Activated CD4-positive, alpha-beta T cell treated with anti-CD3 and anti-CD28 coated beads, Interleukin-2, amount 50 U/mL, for 1 hour (primary cell): ENCODE measurements at regions not wholly inside any gene's neighbourhood (a gene's known extent, or its start where the extent isn't known, plus 50 kb on each side); places are given as distances from the start of the nearest gene placed in this dataset.

Source experiments
- DNase-seq: peaks from one replicate; pipeline ENCODE4 v3.0.0-alpha.2; 2020

DNA sequence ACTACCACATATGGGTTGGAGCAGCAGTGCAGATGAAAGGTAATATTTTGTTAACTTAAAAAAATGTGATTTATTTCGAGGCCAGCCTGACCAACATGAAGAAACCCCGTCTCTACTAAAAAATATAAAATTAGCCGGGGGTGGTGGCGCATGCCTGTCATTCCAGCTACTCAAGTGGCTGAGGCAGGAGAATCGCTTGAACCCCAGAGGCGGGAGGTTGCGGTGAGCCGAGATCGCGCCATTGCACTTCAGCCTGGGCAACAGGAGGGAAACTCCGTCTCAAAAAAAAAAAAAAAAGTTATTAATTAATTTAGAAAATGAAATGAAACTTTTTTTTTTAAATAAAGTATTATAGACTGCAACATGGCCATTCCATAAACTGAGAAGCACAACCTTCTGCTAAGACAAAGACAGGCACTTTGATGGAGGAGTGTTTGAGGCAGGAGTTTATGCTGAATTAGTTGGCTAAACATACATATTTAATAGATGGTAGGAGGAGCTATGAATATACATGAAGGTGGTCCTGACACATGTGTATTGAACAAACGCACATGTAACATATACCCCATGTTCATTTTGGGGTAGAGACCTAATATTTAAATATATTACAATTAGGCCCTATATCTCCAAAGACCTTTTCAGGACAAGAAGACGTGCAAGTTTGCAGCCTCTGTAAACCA lies 1485.3 kb upstream of the MIR17HG start:
- DNase-seq: no peak

DNA sequence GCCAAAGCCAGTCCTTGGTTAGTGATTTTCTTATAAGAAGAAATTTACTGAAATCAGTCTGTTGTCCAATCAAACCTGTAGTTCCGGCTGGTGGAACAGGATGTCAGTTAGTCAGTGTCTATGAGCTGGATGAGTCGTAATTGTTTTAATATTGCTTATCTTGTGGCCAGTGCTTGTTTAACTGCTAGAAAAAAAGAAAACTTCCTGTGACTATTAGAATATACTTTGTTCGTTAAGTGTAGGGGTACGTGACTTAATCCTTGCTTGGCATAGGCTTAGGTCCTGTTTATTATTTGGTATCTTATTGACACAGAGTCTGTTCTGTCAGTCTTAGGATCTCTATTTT lies 1484.8 kb upstream of the MIR17HG start:
- no peak for DNase-seq

DNA sequence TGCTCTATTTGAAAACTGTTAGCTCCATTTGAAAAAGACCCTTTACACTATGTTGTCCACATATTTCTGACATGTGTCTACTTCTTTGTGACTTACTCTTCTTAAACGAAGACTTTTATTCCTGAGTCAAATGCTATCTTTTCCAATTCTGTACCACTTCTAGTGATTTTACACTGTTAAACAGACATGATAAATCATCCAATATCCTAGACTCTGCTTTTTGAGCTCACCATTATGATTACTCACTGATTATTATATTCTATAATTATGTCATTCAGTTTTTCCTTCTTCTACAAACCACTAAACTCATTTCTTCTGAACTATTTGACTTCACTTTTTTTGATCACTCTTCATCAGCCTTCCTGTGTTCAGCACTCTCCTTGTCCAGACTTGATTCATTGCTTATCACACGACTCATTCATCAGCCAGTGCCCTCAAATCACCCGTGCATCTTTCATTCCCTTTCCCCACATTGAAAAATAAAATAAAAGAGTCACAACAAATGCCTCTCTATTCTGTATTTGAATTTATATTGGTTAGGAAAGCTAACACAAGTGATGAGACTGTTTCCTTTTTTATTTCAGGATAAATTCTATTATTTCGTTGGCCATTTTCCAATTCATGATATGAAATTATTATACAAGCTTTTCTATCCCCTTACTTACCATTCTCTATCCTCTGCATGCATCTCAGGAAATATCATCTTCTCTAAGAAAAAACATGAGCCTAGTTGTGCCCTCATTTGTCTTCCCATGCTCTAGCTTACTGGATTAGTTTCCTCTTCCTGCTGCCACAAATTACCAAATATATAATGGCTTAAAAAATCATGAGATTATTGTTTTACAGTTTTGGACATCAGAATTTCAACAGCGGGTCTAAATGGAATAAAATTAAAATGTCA lies 1482.1 kb upstream of the MIR17HG start:
- no peak for DNase-seq

DNA sequence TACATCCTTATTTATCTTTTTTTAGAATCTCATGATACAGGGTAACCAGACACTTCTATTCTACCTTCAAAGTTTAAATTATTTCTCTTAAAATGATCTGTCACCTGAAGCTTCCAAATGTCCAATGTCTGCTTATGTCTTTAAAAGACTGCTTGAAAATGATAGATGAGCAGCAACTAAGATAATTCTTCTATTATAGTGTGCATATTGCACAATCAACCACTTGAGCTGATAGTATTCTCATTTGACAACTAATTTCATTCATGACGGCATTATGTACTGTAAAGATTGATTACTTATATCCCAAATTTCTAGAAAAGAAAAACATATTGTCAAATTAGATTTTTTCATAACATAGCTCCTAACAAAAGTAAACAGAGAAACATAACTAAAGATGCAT lies 1478.2 kb upstream of the MIR17HG start:
- DNase-seq: no peak

DNA sequence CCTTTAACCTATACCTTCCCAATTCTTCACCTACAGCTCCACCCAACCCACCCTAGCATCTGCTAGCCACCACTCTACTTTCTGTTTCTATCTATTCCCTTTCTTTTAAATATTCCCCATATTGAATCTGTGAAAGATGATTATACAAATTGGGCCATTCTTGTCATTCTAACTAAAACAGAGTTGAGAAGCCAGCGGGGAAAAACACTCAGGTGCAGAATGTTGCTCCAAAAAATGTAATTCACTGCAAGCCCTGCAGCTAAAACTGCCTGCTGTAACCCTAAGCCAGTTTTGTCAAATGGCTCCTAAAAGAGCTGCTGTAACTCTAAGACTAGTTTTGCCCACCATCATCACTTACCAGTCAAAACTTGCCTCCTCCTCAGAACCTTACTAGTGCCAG lies 1468.6 kb upstream of the MIR17HG start:
- no peak for DNase-seq

DNA sequence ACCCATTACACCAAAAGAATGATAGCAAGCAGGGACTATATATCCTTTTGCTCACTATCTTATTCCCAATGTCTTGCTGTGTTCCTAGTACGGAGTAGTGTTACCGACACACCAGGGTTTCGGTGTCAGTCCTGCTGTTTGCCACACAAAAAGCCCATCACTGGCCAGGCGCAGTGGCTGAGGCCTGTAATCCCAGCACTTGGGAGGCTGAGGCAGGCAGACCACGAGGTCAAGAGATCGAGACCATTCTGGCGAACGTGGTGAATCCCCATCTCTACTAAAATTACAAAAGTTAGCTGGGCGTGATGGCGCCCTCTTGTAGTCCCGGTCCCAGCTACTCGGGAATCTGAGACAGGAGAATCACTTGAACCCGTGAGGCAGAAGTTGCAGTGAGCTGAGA lies 1467.3 kb upstream of the MIR17HG start:
- DNase-seq: no peak

DNA sequence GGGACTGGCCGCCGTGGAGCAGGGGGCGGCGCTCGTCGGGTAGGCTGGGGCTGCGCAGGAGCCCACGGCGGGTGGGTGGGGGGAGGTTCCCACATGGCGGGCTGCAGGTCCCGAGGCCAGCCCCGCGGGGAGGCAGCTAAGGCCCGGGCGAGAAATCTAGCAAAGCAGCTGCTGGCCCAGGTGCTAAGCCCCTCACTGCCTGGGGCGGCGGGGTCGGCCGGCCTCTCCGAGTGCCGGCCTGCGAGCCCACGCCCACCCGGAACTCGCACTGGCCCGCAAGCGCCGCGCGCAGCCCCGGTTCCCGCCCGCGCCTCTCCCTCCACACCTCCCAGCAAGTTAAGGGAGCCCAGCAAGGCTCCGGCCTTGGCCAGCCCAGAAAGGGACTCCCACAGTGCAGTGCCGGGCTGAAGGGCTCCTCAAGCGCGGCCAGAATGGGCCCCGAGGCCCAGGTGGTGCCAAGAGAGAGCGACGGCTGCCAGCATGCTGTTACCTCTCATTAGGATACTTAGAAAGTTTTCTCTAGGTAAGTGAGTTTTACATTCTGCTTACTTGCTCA lies 1463.5 kb upstream of the MIR17HG start:
- DNase-seq: no peak

DNA sequence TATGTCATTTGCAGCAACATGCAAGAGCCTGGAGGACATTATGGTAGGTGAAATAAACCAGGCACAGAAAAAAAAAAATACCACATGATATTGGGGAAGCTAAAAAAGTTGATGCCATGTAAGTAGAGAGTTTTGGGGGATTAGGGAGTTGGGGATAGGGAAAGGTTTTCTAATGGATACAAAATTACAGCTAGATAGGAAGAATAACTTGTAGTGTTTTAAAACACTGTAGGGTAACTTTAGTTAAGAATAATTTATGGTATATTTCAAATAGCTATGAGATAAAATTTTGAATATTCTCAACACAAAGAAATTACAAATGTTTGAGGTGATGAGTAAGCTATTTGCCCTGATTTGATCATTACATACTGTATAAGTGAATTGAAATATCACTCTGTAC lies 1456.7 kb upstream of the MIR17HG start:
- no peak for DNase-seq

DNA sequence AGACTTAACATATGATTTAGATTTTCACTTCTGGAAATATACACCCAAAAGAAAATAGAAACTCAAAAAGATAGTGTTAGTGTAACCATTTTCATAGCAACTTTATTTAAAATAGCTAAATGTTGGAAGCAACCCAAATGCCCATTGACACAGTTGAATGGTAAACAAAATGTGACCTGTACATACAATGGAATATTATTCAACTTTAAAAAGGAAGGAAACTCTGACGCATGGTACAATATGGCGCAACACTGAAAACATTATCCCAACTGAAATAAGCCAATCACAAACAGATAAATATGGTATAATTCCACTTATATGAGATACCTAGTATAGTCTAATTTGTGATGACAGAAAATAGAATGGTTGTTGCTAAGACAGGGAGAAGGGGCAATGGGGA lies 1456.1 kb upstream of the MIR17HG start:
- DNase-seq: no peak

DNA sequence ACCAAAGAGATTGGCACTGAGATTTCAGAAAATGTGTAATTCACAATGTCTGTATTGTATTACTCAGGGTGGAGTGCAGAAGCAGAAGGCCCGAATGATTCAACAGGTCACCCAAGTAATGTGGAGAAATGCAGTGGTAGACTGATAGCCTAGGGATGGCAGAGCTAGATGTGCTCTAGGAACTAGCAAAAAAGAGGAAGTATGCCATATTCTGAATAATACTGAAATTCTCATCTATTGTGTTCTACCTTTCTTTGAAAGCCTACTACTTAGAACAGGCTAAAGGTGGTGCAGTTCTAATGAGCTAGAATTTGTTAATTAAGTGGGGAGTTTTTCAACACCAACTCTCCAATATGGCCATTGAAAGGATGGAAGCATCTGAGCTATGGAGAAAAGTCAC lies 1449.8 kb upstream of the MIR17HG start:
- DNase-seq: no peak

DNA sequence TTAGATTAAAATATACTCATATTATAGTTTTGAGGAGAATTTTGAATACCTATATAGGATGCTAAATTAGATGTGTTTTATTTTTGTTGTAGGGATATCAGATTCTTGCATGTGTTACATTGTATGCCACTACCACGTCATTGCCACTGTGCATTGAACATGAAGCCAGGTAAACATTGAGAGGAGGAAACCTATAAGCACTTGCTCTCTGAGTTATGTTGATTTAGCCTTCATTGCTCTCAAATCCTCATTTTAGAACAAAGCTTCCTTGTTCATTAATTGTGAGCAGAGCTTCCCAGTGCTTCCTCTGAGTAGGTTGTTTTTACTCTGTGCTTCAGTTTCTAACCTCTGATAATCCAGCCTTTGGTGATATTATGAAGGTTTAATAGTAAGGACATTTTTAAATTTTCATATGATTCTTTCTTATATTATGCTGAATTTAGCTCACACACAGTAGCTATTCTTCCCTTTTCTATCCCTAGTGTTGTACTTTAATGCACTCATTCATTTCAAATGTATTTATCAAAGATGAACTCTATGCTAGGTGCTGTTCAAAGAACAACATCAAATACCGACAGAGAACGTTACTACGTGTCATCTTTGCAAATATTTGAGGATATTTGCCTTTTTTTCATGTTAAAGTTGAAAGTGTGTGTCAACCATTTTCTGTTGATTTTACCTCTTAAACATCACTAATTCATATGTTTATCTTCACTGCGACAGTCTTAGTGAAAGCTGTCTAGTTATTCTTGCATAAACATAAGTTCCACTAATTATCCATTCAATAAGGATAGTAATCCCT lies 1448.0 kb upstream of the MIR17HG start:
- no peak for DNase-seq

DNA sequence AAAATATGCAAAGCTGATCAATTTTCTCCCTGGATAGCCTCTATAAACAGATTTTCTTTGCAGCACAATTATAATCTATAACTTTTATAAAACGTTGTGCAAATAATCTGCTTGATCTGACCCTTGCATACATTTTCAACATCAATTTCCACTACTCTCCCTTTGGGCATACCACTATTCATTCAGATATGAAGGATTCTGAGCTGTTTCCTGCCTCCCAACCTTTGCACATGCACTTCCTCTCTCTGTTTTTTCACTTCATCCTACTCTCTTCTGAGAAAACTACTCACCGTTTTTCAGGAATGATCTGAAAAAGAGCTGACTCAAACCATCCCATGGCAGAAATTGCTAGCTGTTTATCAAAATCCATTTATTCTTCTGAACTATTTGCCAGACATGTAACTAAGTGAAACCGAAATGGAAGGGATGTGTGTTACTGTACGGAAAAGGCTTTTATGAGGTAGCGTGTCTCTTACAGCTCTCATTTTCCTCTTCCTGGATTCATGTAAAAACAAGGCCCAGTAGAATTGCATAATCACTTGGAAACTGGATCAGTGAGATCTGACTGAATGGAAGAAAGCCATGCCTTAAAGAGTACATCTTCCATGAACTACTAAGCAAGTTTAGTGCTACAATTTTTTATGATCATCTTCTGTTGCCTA lies 1447.3 kb upstream of the MIR17HG start:
- no peak for DNase-seq

DNA sequence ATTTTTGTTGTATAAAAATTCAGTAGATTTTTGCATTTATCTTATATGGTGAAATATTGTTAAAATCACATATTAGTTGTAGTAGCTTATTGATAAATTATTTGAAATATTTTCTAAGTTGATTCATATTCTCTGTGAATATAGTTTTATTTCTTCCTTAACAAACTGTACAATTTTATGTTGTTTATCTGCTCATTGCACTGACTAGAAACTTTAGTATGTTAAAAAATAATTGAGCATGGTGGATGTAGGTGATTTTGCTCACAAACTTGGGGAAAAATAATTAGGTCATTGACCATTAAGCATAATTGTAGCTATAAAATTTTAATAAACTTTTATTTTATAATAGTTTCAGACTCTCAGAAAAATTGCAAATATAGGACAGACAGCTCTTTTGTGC lies 1445.3 kb upstream of the MIR17HG start:
- no peak for DNase-seq

DNA sequence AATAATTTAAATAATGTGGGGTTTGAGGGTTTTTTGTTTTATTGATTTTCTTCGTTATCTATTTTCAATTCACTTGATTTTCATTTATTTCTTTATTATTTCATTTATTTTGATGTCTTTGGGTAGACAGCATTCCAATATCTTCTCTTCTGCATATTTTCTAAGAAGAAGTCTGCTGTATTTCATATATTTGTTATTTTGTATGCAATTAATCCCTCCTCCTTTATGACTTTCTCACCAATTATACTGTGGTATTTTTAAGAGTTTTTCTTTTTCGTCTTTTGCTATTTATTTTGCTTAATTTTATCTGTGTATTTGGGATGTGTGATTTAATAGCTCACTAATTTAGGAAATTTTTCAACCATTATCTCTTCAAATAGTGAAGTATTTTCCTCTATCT lies 1444.4 kb upstream of the MIR17HG start:
- DNase-seq: no peak

DNA sequence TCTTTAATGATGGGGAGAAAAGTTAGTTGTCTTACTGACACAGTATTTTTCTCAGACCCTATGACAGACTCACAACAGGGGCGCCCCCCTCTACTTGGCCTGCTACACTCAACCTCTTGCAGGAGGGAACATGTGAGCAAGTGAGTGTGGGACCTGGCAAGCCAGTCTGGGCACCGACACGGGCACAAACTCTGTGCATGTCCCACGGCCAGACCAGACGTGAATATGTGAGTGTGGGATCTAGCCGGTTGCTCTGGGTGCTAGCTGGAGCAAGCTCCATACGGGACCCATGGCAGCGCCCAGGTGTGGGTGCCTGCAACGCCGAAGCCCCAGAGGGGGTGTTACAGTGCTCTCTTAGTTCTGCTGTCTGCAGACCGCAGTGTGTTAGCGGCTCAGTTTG lies 1437.3 kb upstream of the MIR17HG start:
- no peak for DNase-seq

DNA sequence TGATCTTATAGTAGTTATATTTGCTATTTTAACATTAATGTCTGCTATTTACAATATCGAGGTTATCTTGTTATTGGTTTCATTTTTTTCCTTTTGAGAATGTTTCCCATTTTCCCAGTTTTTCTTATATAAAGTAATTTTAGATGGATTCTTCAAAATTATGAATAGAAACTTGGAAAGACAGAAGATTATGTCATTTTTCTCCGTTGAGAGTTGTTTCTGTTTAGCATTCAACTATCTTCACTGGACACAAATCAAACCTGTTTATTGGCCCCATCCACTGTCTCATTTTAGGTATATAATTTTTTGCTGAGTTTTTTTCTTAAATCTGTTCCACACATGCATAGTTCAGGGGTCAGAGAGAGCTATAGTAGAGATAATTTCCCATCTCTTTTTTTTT lies 1430.9 kb upstream of the MIR17HG start:
- no peak for DNase-seq

DNA sequence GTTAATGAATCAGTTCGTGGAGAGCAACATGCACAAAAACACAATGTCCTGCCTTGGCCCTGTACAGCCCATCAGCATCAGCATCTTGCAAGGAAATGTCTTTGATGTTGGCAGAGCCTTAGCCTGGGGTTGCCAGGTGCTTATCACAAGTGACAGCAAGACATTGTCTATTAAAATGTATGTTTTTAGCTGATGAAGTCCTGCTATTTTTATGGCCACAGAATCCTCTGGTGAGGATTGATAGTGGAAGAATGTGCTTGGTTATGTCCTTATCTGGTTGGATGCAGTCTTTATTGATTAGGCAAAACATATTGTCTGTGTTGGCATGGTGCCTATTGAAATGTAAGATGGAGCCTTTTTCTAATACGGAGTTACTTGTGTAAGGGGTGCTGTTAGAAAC lies 1427.0 kb upstream of the MIR17HG start:
- no peak for DNase-seq

DNA sequence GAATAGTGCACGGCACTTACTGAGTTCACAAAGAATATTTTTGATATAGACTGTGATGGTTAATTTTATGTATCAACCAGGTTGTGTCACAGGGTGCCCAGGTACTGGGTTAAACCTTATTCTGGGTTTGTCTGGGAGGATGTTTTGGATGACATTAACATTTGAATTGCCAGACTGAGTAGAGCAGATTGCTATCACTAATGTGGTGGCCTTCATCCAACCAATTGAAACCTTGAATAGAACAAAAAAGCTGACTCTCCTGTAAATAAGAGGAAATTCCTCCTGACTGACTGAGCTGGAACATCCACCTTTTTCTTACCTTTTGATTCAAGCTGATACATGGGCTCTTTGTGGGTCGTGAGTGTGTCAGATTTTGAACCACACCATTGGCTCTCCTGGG lies 1424.4 kb upstream of the MIR17HG start:
- DNase-seq: no peak

DNA sequence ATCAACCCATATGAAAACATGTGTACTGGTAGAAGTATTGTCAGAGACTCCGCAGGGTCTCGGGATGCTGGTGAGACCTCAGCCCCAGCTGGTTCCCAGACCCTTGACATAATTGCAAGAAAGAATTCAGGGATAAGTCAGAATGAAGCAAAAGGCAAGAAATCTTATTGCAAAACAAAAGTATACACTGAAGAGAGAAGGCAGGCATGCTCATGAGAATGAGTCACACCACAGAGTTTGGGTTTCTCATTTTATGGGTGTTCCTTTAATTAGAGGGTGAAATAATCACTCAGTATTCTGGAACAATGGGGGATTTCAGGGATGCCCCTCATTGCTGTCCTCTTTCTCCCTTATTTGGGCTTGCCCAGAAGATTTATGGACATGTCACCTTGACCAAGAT lies 1423.8 kb upstream of the MIR17HG start:
- DNase-seq: no peak

DNA sequence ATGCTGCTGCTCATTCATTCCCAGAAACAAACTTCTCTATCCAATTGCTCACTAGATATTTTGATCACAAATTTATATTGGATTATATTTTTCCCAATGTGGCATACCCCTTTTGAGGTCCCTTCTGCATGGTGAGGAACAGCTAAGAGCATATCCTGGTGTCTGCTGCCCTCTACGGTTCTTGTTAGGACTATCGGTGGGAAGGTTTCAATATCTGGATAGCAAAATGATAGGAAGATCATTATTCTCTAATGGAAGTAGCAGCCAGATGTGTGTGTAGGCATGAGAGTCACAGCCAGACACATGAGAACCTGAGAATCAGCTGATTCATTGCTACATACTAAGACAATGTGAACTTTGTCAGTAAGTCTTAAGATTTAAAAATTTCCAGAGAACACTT lies 1422.4 kb upstream of the MIR17HG start:
- no peak for DNase-seq

DNA sequence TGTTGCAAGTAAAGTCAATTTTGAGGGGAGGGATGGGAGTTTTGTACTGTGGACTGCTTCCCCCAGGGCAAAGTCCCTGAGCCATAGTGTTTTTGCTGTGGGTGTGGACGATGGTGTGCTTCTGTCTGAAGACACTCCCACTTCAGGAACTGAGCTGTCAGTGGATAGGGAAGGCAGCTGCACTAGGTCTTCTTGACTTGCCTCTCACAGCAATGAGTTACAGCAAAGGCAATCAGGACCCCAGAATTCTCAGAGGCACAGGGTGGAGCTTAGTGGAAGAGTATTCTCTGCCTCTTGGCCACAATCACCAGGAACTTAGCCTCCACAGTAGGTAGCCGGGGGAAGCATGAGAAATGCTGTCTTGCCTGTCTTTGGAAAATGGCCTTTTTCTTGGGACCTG lies 1416.6 kb upstream of the MIR17HG start:
- DNase-seq: no peak

DNA sequence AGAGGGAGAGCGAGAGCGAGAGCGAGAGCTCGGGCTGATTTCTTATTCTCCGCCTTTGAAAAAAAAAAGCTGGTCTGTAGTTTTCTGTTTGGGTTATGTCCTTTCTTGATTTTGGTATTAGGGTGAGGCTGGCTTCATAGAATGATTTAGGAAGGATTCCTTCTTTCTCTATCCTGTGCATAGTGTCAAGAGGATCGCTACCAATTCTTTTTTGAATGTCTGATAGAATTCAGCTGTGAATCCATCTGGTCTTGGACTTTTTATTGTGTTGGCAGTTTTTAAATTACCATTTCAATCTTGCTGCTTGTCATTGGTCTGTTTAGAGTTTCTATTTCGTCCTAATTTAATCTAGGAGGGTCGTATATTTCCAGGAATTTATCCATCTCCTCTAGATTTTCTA lies 1414.6 kb upstream of the MIR17HG start:
- no peak for DNase-seq

DNA sequence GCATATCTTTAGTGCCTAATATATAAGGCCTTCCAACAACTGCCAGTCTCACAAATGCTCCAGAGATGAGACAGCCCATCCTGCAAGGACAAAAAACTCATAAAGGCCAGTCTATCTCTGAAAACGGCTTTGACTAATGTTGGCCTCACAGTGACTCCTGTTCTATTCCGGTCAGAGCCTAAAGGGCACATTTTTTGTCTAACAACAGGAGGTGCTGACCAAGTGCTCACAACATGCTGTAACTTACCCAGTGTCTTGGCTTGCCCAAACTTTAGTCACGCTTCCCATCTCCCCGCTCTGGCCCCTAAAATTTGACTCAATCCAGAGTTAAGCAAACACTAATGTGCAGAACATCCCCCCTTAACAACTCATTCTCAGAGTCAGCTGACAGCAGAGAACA lies 1411.2 kb upstream of the MIR17HG start:
- no peak for DNase-seq
